DOHH2 (cell line): ENCODE measurements at regions not wholly inside any gene's neighbourhood (a gene's known extent, or its start where the extent isn't known, plus 50 kb on each side); places are given as distances from the start of the nearest gene placed in this dataset.

ENCODE experiments used
- CTCF ChIP-seq: fragments of 200-600 bp; sonication (generic); IDR thresholded peaks from one replicate; pipeline ENCODE4 v1.5.1; 2014; ENCODE audit warnings: antibody characterized with exemption, mild to moderate bottlenecking, low read depth, low read length; ENCODE audit not compliant: poor library complexity, severe bottlenecking
- EZH2phosphoT487 ChIP-seq: fragments of 200-600 bp; sonication (generic); IDR thresholded peaks from 2 replicates; pipeline ENCODE4 v1.6.1; 2017; ENCODE audit warnings: borderline replicate concordance, mild to moderate bottlenecking, antibody characterized with exemption, low read length, moderate library complexity, mixed read lengths

- TF ChIP-seq CTCF: no peak
- no peak for TF ChIP-seq EZH2phosphoT487
Measured at GRCh38 chr5:125402787-125403186, 656.3 kb upstream of the ZNF608 start.
